ENCODE measurements at regions not wholly inside any gene's neighbourhood (a gene's known extent, or its start where the extent isn't known, plus 50 kb on each side); places are given as distances from the start of the nearest gene placed in this dataset.
A peak's percentile ranks its signal among the peaks of the same experiment; 100 is the strongest.
"Not testable (repeated sequence)": the region's sequence is repeated elsewhere in the genome, so short reads cannot be mapped to it uniquely, and the experiment has no call there.

DNA sequence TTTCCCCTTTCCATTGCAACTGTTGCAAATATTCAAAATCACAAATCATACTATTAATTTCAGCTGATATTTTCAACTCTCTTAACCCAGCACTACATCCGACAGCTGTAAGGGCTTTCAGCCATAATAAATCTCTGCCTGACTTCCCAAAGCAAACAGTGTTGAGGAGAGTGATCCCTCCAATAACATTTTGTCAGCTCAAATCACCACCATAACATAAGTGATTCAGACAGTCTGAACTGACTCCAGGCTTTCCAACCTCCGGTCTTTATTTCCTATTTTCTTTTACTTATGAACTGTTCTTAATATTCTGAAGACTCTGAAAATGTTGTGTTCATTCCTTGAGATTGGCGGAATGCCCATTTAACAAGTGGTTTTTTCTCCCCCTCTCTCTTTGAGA lies 1085.9 kb downstream of the GATA3 start:
- Mint-ChIP-seq H3K27ac (no peak overlapping the region), H3K9me3 (peaks cover 2% of the 10 kb centered on the region)

DNA sequence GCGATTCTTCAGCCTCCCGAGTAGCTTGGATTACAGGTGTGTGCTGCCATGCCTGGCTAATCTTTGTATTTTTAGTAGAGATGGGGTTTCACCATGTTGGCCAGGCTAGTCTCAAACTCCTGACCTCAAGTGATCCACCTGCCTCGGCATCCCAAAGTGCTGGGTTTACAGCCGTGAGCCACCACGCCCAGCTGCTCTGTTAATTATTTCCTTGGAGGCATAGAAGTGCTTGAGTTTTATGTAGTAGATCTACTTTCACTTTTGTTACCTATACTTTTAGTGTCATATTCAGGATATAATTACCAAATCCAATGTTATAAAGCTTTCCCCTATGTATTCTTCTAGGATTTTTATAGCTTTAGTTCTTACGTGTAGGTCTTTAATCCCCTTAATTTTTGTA lies 1093.0 kb downstream of the GATA3 start:
- H3K9me3 Mint-ChIP-seq = peaks cover 12% of the 10 kb centered on the region
- H3K4me3 Mint-ChIP-seq = no peak overlapping the region
- no peaks in the 10 kb centered on the region for H3K4me1 Mint-ChIP-seq (ENCODE audit: low read depth)
- no peaks in the 10 kb centered on the region for H3K36me3 Mint-ChIP-seq (ENCODE audit: low read depth)
- H3K27me3 Mint-ChIP-seq = peaks cover 13% of the 10 kb centered on the region
- H3K27ac Mint-ChIP-seq = no peak overlapping the region

More for the DNA sequence above, 1085.9 kb downstream of the GATA3 start:
- Mint-ChIP-seq H3K4me1 (ENCODE audit: low read depth) (peaks cover 10% of the 10 kb centered on the region), H3K27me3 (peaks cover 15% of the 10 kb centered on the region), H3K36me3 (ENCODE audit: low read depth) (no peaks in the 10 kb centered on the region), H3K4me3 (no peak overlapping the region)

DNA sequence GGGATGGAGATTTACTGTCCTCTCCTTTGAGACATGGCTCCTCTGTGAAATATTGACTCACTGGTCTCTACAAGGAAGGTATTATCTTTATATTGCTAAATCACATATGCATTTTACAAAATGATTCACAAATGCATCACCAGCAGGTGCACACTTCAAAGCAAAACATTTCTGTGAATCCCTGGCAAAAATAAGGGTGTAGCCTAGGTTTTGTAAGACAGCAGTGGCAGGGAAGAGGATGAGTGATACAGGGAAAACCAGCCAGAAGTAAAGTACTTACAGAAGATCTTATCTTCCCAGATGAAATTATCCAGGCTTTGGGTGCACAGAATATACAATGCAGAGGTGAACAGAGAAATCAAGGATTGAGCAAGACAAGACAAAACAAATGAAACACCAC lies 1094.6 kb downstream of the GATA3 start:
- Mint-ChIP-seq H3K4me1 (ENCODE audit: low read depth) (no peaks in the 10 kb centered on the region), H3K27ac (no peak overlapping the region), H3K9me3 (peaks cover 12% of the 10 kb centered on the region), H3K36me3 (ENCODE audit: low read depth) (no peaks in the 10 kb centered on the region), H3K4me3 (no peak overlapping the region), H3K27me3 (peaks cover 11% of the 10 kb centered on the region)

DNA sequence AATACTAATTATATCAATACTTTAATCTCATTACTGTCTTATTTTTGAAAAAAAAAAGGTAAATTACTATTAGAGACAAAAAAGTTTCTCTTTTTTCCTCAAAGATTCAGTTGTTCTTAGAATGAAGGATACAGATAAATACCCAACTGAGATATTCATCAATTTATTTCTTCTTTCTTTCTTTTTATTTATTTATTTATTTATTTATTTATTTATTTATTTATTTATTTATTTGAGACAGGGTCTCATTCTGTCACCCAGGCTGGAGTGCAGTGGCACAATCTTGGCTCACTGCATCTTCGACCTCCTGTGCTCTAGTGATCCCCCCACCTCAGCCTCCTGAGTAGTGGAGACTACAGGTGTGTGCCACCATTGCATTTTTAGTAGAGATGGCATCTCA lies 1098.6 kb downstream of the GATA3 start:
- H3K4me3 Mint-ChIP-seq; H3K9me3 Mint-ChIP-seq; H3K36me3 Mint-ChIP-seq (ENCODE audit: low read depth); H3K27me3 Mint-ChIP-seq; H3K4me1 Mint-ChIP-seq (ENCODE audit: low read depth); H3K27ac Mint-ChIP-seq: not testable (repeated sequence)

DNA sequence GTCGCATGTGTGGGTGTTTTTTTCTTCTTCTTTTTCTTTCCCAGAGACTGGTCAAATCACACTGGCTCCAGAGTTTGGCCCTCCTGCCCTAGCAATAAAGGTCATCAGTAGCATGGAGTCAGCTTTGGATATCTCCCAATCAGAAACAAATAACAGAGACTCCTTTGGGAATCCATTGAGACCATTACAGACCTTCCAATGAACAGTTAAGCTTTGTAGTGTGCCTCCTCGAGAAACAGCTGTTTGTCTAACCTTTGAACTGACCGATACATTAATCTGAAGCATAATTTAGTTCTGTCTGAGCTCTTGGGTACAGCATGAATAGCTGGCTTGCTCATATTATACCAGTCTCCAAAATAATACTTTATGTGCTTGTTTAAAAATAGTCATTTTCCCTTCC lies 1103.2 kb downstream of the GATA3 start:
- H3K27me3 Mint-ChIP-seq = peaks cover 4% of the 10 kb centered on the region
- no peak overlapping the region for H3K4me3 Mint-ChIP-seq
- H3K36me3 Mint-ChIP-seq (ENCODE audit: low read depth) = no peaks in the 10 kb centered on the region
- no peaks in the 10 kb centered on the region for H3K4me1 Mint-ChIP-seq (ENCODE audit: low read depth)
- no peak overlapping the region for H3K27ac Mint-ChIP-seq
- H3K9me3 Mint-ChIP-seq = peaks cover 18% of the 10 kb centered on the region

DNA sequence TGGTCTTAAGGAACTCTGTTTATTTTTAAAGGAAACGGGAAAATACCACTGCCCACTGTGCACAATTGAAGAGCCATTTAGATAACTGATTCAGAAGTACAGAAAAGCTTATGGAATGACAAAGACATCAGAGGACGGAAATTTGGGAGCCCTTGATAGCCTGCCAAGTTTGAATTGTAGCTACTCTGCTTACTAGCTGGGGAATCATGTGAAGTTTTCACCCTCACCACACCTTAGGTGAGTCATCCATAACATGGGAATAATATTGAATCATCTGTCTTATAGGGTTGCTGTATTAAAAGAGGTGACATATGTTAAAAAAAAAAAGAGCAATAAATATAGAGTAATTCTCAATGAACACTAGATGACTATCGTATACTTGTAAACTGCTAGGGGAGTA lies 1104.2 kb downstream of the GATA3 start:
- Mint-ChIP-seq H3K4me3 (no peak overlapping the region), H3K27ac (no peak overlapping the region)

DNA sequence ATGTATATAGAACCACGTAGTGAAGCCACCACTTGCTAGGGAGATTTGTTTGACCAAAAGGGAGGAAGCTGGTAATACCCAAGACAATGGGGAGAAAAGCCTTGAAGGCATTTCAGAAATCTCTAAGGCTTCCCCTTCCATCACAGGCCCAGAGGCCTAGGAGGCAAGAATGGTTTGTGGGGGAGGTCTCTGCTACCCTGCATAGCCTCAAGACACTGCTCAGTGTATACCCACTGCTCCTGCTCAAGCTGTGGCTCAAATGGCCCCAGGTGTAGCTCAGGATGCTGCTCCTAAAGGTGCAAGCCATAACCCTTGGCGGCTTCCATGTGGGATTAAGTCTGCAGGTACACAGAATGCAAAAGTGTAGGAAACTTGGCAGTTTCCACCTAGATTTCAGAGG lies 1105.8 kb downstream of the GATA3 start:
- Mint-ChIP-seq H3K9me3 (peaks cover 28% of the 10 kb centered on the region), H3K36me3 (ENCODE audit: low read depth) (no peaks in the 10 kb centered on the region), H3K4me1 (ENCODE audit: low read depth) (peaks cover 8% of the 10 kb centered on the region), H3K27ac (no peak overlapping the region), H3K4me3 (no peak overlapping the region), H3K27me3 (peaks cover 4% of the 10 kb centered on the region)

More for the DNA sequence above, 1104.2 kb downstream of the GATA3 start:
- no peaks in the 10 kb centered on the region for H3K36me3 Mint-ChIP-seq (ENCODE audit: low read depth)
- peaks cover 4% of the 10 kb centered on the region for H3K27me3 Mint-ChIP-seq
- H3K9me3 Mint-ChIP-seq = peaks cover 26% of the 10 kb centered on the region
- H3K4me1 Mint-ChIP-seq (ENCODE audit: low read depth) = peaks cover 4% of the 10 kb centered on the region

DNA sequence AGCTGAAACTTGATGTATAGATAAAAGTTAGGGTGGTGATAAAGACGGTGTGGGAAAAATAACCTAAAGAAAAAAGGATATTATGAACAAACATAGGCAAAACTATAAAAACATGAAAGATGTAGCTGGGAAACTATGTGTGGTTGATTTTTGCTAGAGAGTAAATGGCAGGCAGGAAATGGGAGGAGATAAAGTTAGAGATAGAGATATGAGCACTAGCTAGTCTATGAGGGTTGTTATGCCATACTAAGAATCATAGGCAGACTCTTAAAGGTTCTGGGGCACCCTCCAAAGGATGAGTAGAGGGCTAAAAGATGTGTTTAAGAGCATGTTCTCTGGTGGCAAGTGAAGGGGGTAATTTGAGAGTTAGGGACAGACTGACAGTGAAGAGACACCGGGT lies 1109.2 kb downstream of the GATA3 start:
- Mint-ChIP-seq H3K27me3 (no peaks in the 10 kb centered on the region), H3K36me3 (ENCODE audit: low read depth) (no peaks in the 10 kb centered on the region), H3K4me3 (no peak overlapping the region), H3K4me1 (ENCODE audit: low read depth) (peaks cover 29% of the 10 kb centered on the region), H3K27ac (peak overlapping the region; percentile 5), H3K9me3 (peaks cover 23% of the 10 kb centered on the region)

DNA sequence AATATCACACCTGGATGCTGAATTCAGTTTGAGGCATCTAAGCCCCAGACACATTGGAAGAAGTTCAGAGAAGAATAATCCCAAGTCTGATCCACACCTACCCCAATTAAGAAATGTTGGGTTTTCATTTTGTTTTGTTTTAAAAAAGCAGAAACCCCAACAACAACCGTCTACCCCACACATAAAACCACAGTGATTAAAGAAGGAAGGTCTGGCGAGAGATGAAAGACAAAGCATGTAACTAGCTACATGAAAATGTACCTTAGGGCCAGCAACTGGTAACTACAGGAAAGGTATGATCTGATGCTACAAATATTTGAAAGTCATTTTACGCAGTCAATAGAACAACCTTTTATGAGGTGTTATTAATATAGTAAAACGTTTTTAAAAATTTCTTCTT lies 1112.3 kb downstream of the GATA3 start:
- peaks cover 10% of the 10 kb centered on the region for H3K9me3 Mint-ChIP-seq
- no peaks in the 10 kb centered on the region for H3K36me3 Mint-ChIP-seq (ENCODE audit: low read depth)
- peaks cover under 1% of the 10 kb centered on the region for H3K27me3 Mint-ChIP-seq
- no peak overlapping the region for H3K27ac Mint-ChIP-seq
- no peak overlapping the region for H3K4me3 Mint-ChIP-seq
- H3K4me1 Mint-ChIP-seq (ENCODE audit: low read depth) = peaks cover 29% of the 10 kb centered on the region

DNA sequence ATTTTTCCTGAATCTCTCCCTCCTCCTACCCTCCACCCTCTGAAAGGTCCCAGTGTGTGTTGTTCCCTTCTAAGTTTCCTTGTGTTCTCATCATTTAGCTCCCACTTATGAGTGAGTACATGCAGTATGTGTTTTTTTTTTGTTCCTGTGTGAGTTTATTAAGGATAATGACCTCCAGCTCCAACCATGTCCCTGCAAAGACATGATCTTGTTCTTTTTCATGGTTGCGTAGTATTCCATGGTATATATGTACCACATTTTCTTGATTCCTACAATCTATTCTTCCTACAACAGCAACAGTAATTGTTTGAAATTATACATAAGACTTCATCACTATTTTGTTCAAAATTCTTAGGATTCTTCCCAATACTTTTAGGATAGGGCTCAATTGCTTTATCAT lies 1117.8 kb downstream of the GATA3 start:
- Mint-ChIP-seq H3K4me1 (ENCODE audit: low read depth) (peaks cover 18% of the 10 kb centered on the region), H3K4me3 (no peak overlapping the region), H3K36me3 (ENCODE audit: low read depth) (no peaks in the 10 kb centered on the region), H3K27me3 (peaks cover 8% of the 10 kb centered on the region), H3K9me3 (peaks cover 15% of the 10 kb centered on the region), H3K27ac (no peak overlapping the region)

DNA sequence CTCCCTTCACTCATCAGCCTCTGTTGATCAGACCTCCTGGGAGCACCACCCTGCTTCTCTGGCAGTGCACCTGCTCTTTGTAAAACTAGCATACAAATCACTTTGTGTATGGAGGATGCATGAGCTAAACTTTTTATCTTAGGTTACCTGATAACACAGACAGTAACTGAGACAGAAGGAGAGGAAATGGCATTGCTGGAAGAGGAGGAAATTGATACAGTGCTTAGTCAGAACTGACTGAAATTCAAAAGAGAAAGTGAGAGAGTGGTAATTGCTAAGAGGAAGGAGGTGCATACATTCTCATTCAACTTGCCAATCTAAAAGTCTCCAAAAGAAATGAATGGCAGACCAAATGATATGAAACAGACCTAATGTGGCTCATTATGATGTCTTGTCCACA lies 1120.7 kb downstream of the GATA3 start:
- Mint-ChIP-seq H3K9me3 (peaks cover 15% of the 10 kb centered on the region), H3K27me3 (peaks cover 12% of the 10 kb centered on the region), H3K36me3 (ENCODE audit: low read depth) (no peaks in the 10 kb centered on the region), H3K4me3 (no peak overlapping the region), H3K27ac (peak overlapping the region; percentile 63), H3K4me1 (ENCODE audit: low read depth) (peaks cover 14% of the 10 kb centered on the region)

DNA sequence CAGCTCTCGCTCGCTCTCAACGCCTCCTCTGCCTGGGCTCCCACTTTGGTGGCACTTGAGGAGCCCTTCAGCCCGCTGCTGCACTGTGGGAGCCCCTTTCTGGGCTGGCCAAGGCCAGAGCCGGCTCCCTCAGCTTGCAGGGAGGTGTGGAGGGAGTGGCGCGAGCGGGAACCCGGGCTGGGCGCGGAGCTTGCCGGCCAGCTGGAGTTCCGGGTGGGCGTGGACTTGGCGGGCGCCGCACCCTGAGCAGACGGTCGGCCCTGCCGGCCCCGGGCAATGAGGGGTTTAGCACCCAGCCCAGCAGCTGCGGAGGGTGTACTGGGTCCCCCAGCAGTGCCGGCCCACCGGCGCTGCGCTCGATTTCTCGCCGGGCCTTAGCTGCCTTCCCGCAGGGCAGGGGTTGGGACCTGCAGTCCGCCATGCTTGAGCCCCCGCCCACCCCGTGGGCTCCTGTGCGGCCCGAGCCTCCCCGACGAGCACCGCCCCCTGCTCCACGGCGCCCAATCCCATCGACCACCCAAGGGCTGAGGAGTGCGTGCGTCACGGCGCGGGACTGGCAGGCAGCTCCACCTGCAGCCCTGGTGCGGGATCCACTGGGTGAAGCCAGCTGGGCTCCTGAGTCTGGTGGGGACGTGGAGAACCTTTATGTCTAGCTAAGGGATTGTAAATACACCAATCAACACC lies 1128.9 kb downstream of the GATA3 start:
- not testable (repeated sequence) for H3K9me3 Mint-ChIP-seq; H3K4me1 Mint-ChIP-seq (ENCODE audit: low read depth); H3K27ac Mint-ChIP-seq; H3K36me3 Mint-ChIP-seq (ENCODE audit: low read depth); H3K27me3 Mint-ChIP-seq; H3K4me3 Mint-ChIP-seq

DNA sequence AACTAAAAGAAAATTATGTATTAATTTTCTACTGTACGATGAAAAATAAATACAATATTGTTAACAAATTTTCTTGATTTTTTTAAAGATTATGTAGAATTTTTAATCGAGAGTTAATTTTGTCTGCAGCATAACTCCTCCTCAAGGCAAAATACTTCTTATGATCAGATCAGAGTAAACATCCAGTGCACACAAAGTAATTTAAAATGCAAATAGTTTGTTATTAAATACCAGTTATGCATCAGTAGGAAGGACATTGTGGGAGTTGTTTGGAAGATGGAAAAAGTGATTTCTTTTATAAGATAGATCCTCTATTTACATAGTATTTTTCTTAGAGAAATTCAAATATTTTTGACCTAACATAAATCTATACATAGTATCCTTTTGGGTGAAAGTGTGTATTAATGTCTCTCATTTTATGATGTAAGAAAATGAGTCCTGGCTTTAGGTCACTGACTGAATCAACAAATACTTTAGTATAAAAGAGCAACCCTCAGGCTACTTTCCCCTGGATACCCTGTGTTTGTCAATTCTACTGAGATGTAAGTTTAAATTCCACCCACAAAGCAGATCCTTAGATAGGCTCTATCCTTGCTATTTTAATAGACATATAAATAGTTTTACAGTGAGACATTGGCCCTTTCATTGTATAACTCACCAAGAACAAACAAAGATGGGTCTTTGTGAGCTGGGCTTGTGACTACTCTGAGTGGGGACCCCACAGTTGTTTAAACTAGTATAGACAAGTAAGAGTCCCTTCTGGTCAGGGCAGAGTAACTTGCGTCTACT lies 1133.7 kb downstream of the GATA3 start:
- H3K4me1 Mint-ChIP-seq (ENCODE audit: low read depth) = peaks cover 9% of the 10 kb centered on the region
- no peaks in the 10 kb centered on the region for H3K27me3 Mint-ChIP-seq
- no peak overlapping the region for H3K4me3 Mint-ChIP-seq

DNA sequence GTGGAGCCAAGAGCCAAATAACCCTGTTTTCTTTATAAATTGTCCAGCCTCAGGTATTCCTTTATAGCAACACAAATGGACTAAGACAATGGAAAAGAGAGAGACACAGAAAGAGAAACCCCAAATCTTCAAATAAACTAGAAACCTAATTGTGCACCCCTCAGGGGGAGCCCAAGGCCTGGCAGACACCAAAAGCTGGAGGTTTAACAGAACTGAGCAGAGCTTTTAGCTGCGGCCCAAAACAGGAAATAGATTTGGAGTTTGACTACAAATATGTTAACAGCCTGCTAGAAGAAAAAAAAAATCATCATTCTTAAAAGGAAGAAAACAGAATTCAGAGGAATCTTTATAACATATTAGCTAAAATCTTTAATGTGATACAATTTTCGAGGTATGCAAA lies 1135.0 kb downstream of the GATA3 start:
- Mint-ChIP-seq H3K4me3 (no peak overlapping the region), H3K27ac (no peak overlapping the region), H3K4me1 (ENCODE audit: low read depth) (peaks cover 9% of the 10 kb centered on the region), H3K9me3 (no peaks in the 10 kb centered on the region), H3K27me3 (no peaks in the 10 kb centered on the region), H3K36me3 (ENCODE audit: low read depth) (no peaks in the 10 kb centered on the region)

More for the DNA sequence above, 1133.7 kb downstream of the GATA3 start:
- H3K27ac Mint-ChIP-seq = no peak overlapping the region
- no peaks in the 10 kb centered on the region for H3K36me3 Mint-ChIP-seq (ENCODE audit: low read depth)
- no peaks in the 10 kb centered on the region for H3K9me3 Mint-ChIP-seq

DNA sequence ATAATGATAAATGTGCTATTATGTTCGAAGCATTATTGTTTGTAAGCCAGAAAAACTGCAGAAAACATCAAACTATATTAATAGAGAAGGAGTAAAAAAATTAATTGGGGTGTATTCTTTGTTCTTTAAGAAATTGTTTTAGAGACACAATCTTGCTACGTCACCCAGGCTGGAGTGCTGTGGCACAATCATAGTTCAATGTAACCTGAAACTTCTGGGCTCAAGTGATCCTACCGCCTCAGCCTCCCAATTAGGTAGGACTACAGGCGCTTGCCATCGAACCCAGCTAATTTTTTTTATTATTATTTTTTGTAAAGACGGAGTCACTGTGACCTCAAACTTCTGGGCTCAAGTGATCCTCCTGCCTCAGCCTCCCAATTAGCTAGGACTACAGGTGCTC lies 1138.6 kb downstream of the GATA3 start:
- Mint-ChIP-seq H3K27me3 (peaks cover 13% of the 10 kb centered on the region), H3K4me3 (no peak overlapping the region), H3K9me3 (no peaks in the 10 kb centered on the region), H3K4me1 (ENCODE audit: low read depth) (peaks cover 9% of the 10 kb centered on the region), H3K27ac (no peak overlapping the region), H3K36me3 (ENCODE audit: low read depth) (no peaks in the 10 kb centered on the region)

DNA sequence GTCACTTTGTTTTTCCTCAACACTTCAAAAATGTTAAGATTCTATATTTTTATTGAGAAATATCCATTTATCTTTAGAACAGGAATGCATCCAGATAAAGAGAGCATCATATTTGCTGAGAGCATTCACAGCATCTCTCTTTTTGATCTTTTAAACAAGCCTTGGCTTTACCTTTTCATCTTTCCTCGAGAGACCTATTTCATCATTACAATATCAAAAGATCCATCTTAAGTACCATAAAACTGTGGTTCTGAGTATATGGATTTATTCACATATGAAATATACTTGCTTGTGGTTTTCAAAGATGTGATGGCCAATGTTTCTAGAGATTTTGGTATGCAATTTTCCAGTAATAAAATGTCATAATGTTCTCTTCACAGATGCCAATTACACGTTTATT lies 1140.9 kb downstream of the GATA3 start:
- no peak overlapping the region for H3K4me3 Mint-ChIP-seq
- peaks cover 13% of the 10 kb centered on the region for H3K27me3 Mint-ChIP-seq
- no peaks in the 10 kb centered on the region for H3K4me1 Mint-ChIP-seq (ENCODE audit: low read depth)
- no peaks in the 10 kb centered on the region for H3K9me3 Mint-ChIP-seq
- H3K27ac Mint-ChIP-seq = no peak overlapping the region
- H3K36me3 Mint-ChIP-seq (ENCODE audit: low read depth) = no peaks in the 10 kb centered on the region

Measured in stimulated activated naive CD8-positive, alpha-beta T cell treated with anti-CD3 and anti-CD28 coated beads, Interleukin-15, Interleukin-2, amounts not matched to agents 100 ng/mL and 50 ng/mL, for 24 hours (primary cell).